Prostate gland (tissue), 2 donors: ENCODE measurements at regions not wholly inside any gene's neighbourhood (a gene's known extent, or its start where the extent isn't known, plus 50 kb on each side); places are given as distances from the start of the nearest gene placed in this dataset.
"Not testable (repeated sequence)": the region's sequence is repeated elsewhere in the genome, so short reads cannot be mapped to it uniquely, and the experiment has no call there.

Source experiments
- DNase-seq: peaks from one replicate; pipeline ENCODE4 v3.0.0-alpha.2; 2019; ENCODE audit warnings: low spot score
- H3K27ac ChIP-seq, 2 donors: fragments of 200-600 bp; sonication (generic); 2 replicates each; pipeline ENCODE4 v1.5.1; 2017 to 2019
- H3K27me3 ChIP-seq: fragments of 200-600 bp; sonication (generic); replicated peaks from 2 replicates; pipeline ENCODE4 v1.5.1; 2019; ENCODE audit not compliant: insufficient read depth
- H3K36me3 ChIP-seq, 2 donors: fragments of 200-600 bp; sonication (generic); 1 replicate in 1 of 2; 2 replicates in 1 of 2; pipeline versions ENCODE4 v1.5.1 to v1.8.1; 2017 to 2019
- H3K4me1 ChIP-seq: fragments of 200-600 bp; sonication (generic); replicated peaks from 2 replicates; pipeline ENCODE4 v1.5.1; 2019
- H3K4me3 ChIP-seq, 2 donors: fragments of 200-600 bp; sonication (generic); 2 replicates each; pipeline ENCODE4 v1.5.1; 2017 to 2019
- H3K9me3 ChIP-seq: fragments of 200-600 bp; sonication (generic); 2 replicates; pipeline ENCODE4 v1.5.1; 2017
- POLR2A ChIP-seq: fragments of 450-650 bp; IDR thresholded peaks from one replicate; pipeline ENCODE4 v1.6.1; 2016; ENCODE audit warnings: antibody characterized with exemption, mild to moderate bottlenecking
- POLR2AphosphoS5 ChIP-seq: sonication (generic); formaldehyde crosslinking; IDR thresholded peaks from one replicate; pipeline ENCODE4 v1.6.1; 2017; ENCODE audit warnings: antibody characterized with exemption
- WGBS: methylation state at CpG from one replicate; pipeline ENCODE4 v1.1.5; 2018; 5-methylcytosine and 5-hydroxymethylcytosine counted together
- intact Hi-C: fragments of 100-400 bp; cut with DNase I; formaldehyde crosslinking; loops from one replicate; pipeline ENCODE4 v1.14.2; 2022
- TF ChIP-seq, protein P1 (sequence below), 4 experiments: fragments of 200-600 bp in 2 of 4; fragments of 450-650 bp in 2 of 4; sonication (generic) in 2 of 4; IDR thresholded peaks; 1 replicate in 3 of 4; 2 replicates in 1 of 4; pipeline ENCODE4 v1.5.1; 2016 to 2019; ENCODE audit warnings: antibody characterized with exemption in 4 of 4, mild to moderate bottlenecking in 2 of 4, moderate library complexity in 2 of 4

DNA sequence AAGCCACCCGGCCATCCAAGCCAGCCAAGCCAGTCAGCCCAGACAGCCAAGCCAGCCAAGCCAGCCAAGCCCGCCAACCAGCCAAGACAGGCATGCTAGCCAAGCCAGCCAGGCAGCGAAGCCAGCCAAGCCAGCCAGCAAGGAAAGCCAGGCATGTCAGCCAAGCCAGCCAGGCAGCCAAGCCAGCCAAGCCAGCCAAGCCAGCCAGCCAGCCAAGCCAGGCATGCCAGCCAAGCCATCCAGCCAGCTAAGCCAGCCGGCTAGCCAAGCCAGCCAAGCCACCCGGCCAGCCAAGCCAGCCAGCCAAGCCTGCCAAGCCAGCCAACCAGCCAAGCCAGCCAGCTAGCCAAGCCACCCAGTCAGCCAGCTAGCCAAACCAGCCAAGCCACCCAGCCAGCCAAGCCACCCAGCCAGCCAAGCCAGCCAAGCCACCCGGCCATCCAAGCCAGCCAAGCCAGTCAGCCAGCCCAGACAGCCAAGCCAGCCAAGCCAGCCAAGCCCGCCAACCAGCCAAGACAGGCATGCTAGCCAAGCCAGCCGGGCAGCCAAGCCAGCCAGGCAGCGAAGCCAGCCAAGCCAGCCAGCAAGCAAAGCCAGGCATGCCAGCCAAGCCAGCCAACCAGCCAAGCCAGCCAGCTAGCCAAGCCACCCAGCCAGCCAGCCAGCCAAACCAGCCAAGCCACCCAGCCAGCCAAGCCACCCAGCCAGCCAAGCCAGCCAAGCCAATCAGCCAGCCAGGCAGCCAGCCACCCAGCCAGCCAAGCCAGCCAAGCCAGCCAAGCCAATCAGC is 350.4 kb upstream of the PLGLB2 start:
- H3K27me3 ChIP-seq, H3K27ac ChIP-seq, intact Hi-C loops, H3K4me3 ChIP-seq, H3K36me3 ChIP-seq, H3K4me1 ChIP-seq, DNase-seq, H3K9me3 ChIP-seq: not testable (repeated sequence)
- WGBS = 73% methylated on average over 7 of the region's 9 CpGs

DNA sequence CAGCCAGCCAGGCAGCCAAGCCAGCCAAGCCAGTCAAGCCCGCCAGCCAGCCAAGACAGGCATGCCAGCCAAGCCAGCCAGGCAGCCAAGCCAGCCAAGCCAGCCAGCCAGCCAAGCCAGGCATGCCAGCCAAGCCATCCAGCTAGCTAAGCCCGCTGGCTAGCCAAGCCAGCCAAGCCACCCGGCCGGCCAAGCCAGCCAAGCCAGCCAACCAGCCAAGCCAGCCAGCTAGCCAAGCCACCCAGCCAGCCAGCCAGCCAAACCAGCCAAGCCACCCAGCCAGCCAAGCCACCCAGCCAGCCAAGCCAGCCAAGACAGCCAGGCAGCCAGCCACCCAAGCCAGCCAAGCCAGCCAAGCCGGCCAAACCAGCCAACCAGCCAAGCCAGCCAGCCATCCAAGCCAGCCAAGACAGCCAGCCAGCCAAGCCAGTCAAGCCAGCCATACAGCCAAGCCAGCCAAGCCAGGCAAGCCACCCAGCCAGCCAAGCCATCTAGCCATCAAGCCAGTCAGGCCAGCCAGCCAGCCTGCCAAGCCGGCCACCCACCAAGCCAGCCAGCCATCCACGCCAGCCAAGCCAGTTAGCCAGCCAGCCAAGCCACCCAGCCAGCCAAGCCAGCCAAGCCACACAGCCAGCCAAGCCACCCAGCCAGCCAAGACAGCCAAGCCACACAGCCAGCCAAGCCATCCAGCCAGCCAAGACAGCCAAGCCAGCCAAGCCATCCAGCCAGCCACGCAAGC is 349.2 kb upstream of the PLGLB2 start:
- peak; percentile 4 for DNase-seq
- intact Hi-C loops = not testable (repeated sequence)
- 78% methylated on average over 4 of the region's 8 CpGs for whole genome bisulfite sequencing

DNA sequence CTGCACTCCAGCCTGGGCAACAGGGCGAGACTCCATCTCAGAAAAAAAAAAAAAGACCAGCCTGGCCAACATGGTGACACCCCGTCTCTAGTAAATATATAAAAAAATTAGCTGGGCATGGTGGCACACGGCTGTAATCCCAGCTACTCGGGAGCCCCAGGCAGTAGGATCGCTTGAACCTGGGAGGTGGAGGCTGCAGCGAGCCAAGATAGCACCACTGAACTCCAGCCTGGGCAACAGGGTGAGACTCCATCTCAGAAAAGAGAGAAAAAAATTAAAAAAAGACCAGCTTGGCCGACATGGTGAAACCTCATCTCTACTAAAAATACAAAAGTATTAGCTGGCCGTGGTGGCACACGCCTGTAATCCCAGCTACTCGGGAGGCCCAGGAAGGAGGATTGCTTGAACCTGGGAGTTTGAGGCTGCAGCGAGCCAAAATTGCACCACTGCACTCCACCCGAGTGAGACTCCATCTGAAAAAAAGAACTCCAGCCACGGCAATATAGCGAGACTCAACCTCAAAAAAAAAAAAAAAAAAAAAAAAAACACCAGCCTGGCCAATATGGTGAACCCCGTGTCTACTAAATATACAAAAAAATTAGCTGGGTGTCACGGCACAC is 346.1 kb upstream of the PLGLB2 start:
- H3K27ac ChIP-seq = no peak overlapping the region
- no peaks in the 10 kb centered on the region for H3K36me3 ChIP-seq
- intact Hi-C loops = no loop called here
- DNase-seq = no peak
- 82% methylated on average over 16 of the region's 16 CpGs for WGBS
- no peaks in the 10 kb centered on the region for H3K9me3 ChIP-seq
- H3K4me3 ChIP-seq = no peak overlapping the region
- H3K4me1 ChIP-seq = no peaks in the 10 kb centered on the region
- TF ChIP-seq, protein P1, sequence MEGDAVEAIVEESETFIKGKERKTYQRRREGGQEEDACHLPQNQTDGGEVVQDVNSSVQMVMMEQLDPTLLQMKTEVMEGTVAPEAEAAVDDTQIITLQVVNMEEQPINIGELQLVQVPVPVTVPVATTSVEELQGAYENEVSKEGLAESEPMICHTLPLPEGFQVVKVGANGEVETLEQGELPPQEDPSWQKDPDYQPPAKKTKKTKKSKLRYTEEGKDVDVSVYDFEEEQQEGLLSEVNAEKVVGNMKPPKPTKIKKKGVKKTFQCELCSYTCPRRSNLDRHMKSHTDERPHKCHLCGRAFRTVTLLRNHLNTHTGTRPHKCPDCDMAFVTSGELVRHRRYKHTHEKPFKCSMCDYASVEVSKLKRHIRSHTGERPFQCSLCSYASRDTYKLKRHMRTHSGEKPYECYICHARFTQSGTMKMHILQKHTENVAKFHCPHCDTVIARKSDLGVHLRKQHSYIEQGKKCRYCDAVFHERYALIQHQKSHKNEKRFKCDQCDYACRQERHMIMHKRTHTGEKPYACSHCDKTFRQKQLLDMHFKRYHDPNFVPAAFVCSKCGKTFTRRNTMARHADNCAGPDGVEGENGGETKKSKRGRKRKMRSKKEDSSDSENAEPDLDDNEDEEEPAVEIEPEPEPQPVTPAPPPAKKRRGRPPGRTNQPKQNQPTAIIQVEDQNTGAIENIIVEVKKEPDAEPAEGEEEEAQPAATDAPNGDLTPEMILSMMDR (IDR thresholded peaks at IDR 0.05) = no peak
- TF ChIP-seq POLR2A (no peak), POLR2AphosphoS5 (no peak)
- no peaks in the 10 kb centered on the region for H3K27me3 ChIP-seq

More for the DNA sequence above, 349.2 kb upstream of the PLGLB2 start:
- H3K4me3 ChIP-seq, H3K27ac ChIP-seq, H3K9me3 ChIP-seq, H3K27me3 ChIP-seq, H3K36me3 ChIP-seq, H3K4me1 ChIP-seq: not testable (repeated sequence)

DNA sequence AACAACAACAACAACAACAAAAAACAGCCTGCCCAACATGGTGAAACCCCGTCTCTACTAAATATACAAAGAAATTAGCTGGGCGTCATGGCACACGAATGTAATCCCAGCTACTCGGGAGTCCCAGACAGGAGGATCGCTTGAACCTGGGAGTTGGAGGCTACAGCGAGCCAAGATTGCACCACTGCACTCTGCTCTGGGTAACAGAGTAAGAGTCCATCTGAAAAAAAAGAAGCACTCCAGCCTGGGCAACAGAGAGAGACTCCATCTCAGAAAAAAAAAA is 344.1 kb upstream of the PLGLB2 start:
- TF ChIP-seq POLR2AphosphoS5 (no peak), POLR2A (no peak)
- TF ChIP-seq, protein P1 (IDR thresholded peaks at IDR 0.05) = no peak
- DNase-seq = peak; percentile 3
- no peak overlapping the region for H3K27ac ChIP-seq
- no peaks in the 10 kb centered on the region for H3K4me1 ChIP-seq
- 98% methylated on average over 6 of the region's 6 CpGs for WGBS
- H3K9me3 ChIP-seq = no peaks in the 10 kb centered on the region
- H3K4me3 ChIP-seq = no peak overlapping the region
- no peaks in the 10 kb centered on the region for H3K36me3 ChIP-seq
- no peaks in the 10 kb centered on the region for H3K27me3 ChIP-seq
- intact Hi-C loops = no loop called here

DNA sequence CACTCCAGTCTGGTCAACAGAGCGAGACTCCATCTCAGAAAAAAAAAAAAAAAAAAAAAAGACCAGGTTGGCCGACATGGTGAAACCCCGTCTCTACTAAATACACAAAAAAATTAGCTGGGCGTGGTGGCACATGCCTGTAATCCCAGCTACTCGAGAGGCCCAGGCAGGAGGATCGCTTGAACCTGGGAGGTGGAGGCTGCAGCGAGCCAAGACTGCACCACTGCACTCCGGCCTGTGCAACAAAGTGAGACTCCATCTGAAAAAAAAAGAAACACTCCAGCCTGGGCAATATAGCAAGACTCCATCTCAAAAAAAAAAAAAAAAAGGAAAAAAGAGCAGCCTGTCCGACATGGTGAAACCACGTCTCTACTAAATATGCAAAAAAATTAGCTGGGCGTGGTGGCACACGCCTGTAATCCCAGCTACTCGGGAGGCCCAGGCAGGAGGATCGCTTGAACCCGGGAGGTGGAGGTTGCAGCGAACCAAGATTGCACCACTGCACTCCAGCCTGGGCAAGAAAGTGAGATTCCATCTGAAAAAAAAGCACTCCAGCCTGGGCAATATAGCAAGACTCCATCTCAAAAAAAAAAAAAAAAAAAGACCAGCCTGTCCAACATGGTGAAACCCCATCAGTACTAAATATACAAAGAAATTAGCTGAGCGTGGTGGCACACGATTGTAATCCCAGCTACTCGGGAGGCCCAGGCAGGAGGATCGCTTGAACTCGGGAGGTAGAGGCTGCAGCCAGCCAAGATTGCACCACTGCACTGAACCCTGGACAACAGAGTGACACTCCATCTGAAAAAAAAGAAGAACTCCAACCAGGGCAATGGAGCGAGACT is 343.3 kb upstream of the PLGLB2 start:
- intact Hi-C loops, H3K27me3 ChIP-seq, H3K4me3 ChIP-seq, H3K36me3 ChIP-seq, DNase-seq, H3K27ac ChIP-seq, H3K4me1 ChIP-seq, H3K9me3 ChIP-seq: not testable (repeated sequence)
- WGBS = 90% methylated on average over 21 of the region's 22 CpGs

DNA sequence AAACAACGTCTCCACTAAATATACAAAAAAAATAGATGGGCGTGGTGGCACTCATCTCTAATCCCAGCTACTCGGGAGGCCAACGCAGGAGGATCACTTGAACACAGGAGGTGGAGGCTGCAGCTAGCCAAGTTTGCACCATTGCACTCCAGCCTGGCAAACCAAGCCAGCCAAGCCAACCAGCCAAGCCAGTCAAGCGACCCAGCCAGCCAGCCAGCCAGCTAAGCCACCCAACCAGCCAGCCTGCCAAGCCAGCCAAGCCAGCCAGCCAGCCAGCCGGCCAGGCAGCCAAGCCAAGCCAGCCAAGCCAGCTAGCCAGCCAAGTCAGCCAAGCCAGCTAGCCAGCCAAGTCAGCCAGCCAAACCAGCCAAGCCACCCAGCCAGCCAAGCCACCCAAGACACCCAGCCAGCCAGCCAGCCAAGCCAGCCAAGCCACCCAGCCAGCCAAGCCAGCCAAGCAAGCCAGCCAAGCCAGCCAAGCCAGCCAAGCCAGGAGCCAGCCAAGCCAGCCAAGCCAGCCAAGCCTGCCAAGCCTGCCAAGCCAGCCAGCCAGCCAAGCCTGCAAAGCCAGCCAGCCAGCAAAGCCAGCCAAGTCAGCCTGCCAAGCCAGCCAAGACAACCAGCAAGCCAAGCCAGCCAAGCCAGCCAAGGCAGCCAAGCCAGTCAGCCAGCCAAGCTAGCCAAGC is 342.2 kb upstream of the PLGLB2 start:
- H3K4me1 ChIP-seq, H3K36me3 ChIP-seq, intact Hi-C loops, H3K4me3 ChIP-seq, H3K27ac ChIP-seq, H3K9me3 ChIP-seq, H3K27me3 ChIP-seq, DNase-seq: not testable (repeated sequence)
- 94% methylated on average over 2 of the region's 6 CpGs for WGBS

DNA sequence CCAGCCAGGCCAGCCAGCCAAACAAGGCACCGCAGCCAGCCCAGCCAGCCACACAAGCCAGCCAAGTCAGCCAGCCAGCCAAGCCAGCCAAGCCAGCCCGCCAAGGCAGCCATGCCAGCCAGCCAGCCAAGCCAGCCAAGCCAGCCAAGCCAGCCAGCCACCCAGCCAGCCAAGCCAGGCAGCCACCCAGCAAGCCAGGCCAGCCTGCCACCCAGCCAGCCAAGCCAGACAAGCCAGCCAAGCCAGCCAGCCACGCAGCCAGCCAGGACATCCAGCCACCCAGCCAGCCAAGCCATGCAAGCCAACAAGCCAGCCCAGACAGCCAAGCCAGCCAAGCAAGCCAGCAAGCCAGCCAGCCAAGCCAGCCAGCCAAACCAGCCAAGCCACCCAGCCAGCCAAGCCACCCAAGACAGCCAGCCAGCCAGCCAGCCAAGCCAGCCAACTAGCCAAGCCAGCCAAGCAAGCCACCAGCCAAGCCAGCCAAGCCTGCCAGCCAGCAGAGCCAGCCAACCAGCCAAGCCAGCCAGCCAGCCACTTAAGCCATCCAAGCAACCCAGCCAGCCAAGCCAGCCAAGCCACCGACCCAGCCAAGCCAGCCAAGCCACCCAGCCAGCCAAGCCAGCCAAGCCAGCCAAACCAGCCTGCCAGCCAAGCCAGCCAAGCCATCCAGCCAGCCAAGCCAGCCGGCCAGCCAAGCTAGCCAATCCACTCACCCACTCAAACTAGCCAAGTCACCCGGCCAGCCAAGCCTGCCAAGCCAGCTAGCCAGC is 341.3 kb upstream of the PLGLB2 start:
- H3K27ac ChIP-seq, intact Hi-C loops, H3K27me3 ChIP-seq, DNase-seq, H3K9me3 ChIP-seq, H3K4me3 ChIP-seq, H3K4me1 ChIP-seq, H3K36me3 ChIP-seq: not testable (repeated sequence)
- 86% methylated on average over 5 of the region's 6 CpGs for WGBS

DNA sequence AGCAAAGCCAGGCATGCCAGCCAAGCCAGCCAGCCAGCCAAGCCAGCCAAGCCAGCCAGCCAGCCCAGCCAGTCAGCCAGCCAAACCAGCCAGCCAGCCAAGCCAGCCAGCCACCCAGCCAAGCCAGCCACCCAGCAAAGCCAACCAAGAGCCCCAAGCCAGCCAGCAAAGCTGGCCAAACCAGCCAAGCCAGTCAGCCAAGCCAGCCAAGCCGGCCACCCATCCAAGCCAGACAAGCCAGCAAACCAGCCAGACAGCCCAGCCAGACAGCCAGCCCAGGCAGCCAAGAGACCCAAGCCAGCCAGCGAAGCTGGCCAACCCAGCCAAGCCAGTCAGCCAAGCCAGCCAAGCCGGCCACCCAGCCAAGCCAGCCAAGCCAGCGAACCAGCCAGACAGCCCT is 338.3 kb upstream of the PLGLB2 start:
- 78% methylated on average over 2 of the region's 4 CpGs for WGBS
- H3K27ac ChIP-seq, H3K9me3 ChIP-seq, H3K4me1 ChIP-seq, H3K36me3 ChIP-seq, intact Hi-C loops, H3K4me3 ChIP-seq, H3K27me3 ChIP-seq, DNase-seq: not testable (repeated sequence)

DNA sequence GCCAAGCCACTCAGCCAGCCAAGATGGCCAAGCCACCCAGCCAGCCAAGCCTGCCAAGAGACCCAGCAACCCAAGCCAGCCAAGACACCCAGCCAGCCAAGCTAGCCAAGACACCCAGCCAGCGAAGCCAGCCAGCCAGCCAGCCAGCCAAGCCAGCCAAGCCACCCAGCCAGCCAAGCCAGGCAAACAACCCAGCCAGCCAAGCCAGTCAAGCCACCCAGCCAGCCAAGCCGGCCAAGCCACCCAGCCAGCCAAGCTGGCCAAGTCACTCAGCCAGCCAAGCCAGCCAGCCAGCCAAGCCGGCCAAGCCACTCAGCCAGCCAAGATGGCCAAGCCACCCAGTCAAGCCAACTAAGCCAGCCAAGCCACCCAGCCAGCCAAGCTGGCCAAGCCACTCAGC is 337.5 kb upstream of the PLGLB2 start:
- H3K9me3 ChIP-seq, H3K36me3 ChIP-seq, H3K4me3 ChIP-seq, H3K27ac ChIP-seq, H3K27me3 ChIP-seq, H3K4me1 ChIP-seq, intact Hi-C loops, DNase-seq: not testable (repeated sequence)
- 65% methylated on average over 2 of the region's 3 CpGs for WGBS
